D721Med (cell line): ENCODE measurements at regions not wholly inside any gene's neighbourhood (a gene's known extent, or its start where the extent isn't known, plus 50 kb on each side); places are given as distances from the start of the nearest gene placed in this dataset.

Experiments
- DNase-seq: peaks from one replicate; pipeline ENCODE4 v3.0.0; 2011; ENCODE audit warnings: low spot score; ENCODE audit not compliant: insufficient read length
- FAIRE-seq: peaks from 2 replicates; lab custom pipeline; 2011; peaks lifted over from hg19 to GRCh38; lab: Jason Lieb, UNC
- CTCF ChIP-seq: IDR thresholded peaks from 2 replicates; pipeline ENCODE4 v1.5.1; 2012; ENCODE audit warnings: mild to moderate bottlenecking, control low read depth; ENCODE audit not compliant: insufficient read depth; ENCODE audit errors: missing control alignments

GRCh38 chr17:5870231-5870953 is 199.8 kb upstream of the WSCD1 start:
- FAIRE-seq (no peak), DNase-seq (no peak)
- TF ChIP-seq CTCF, result no peak

- FAIRE-seq (no peak), DNase-seq (no peak)
- no peak for TF ChIP-seq CTCF
These were observed 198.5 kb upstream of the WSCD1 start for GRCh38 chr17:5871666-5872065.

- DNase-seq (no peak), FAIRE-seq (no peak)
- no peak for TF ChIP-seq CTCF
These were observed 197.3 kb upstream of the WSCD1 start for GRCh38 chr17:5872831-5873230.

GRCh38 chr17:5873781-5874180 is 196.4 kb upstream of the WSCD1 start:
- FAIRE-seq (no peak), DNase-seq (no peak)
- TF ChIP-seq CTCF, result no peak

GRCh38 chr17:5874486-5874885 is 195.7 kb upstream of the WSCD1 start:
- TF ChIP-seq CTCF, result no peak
- FAIRE-seq (no peak), DNase-seq (no peak)

GRCh38 chr17:5877366-5877765 is 192.8 kb upstream of the WSCD1 start:
- no peak for TF ChIP-seq CTCF
- no peak for FAIRE-seq
- no peak for DNase-seq

GRCh38 chr17:5877948-5878347 is 192.2 kb upstream of the WSCD1 start:
- FAIRE-seq, result no peak

More at GRCh38 chr17:5877948-5878347, 192.2 kb upstream of the WSCD1 start:
- no peak for TF ChIP-seq CTCF
- DNase-seq, result no peak
